Activated CD8-positive, alpha-beta T cell treated with anti-CD3 and anti-CD28 coated beads, Interleukin-2, amount 10 ng/mL, durations not matched to agents 7 days and 5 days (primary cell): ENCODE measurements at regions not wholly inside any gene's neighbourhood (a gene's known extent, or its start where the extent isn't known, plus 50 kb on each side); places are given as distances from the start of the nearest gene placed in this dataset.
"Not testable (repeated sequence)": the region's sequence is repeated elsewhere in the genome, so short reads cannot be mapped to it uniquely, and the experiment has no call there.

Experiments
- ATAC-seq: fragments of 150-1000 bp; cut with Tn5 transposase; one replicate; pipeline ENCODE4 v1.10.0; 2021; ENCODE audit warnings: moderate library complexity
- CTCF ChIA-PET: fragments of 350-600 bp; sonication (Branson Sonifier 250); formaldehyde crosslinking; loops from one replicate; lab custom pipeline; 2021; ENCODE audit warnings: antibody characterized with exemption; lab: Charles Lee
- POLR2A ChIA-PET: fragments of 350-600 bp; sonication (Branson Sonifier 250); formaldehyde crosslinking; loops from one replicate; lab custom pipeline; 2021; ENCODE audit warnings: antibody characterized with exemption; lab: Charles Lee
- DNase-seq: peaks from one replicate; pipeline ENCODE4 v3.0.0-alpha.2; 2020
- H3K27ac Mint-ChIP-seq: one replicate; pipeline ENCODE4 v1.8.0; 2021; ENCODE audit warnings: mild to moderate bottlenecking, mixed read lengths
- H3K27me3 Mint-ChIP-seq: one replicate; pipeline ENCODE4 v1.8.0; 2021; ENCODE audit warnings: low read depth, mixed read lengths
- H3K36me3 Mint-ChIP-seq: one replicate; pipeline ENCODE4 v1.8.0; 2021; ENCODE audit warnings: low read depth, mixed read lengths
- H3K4me1 Mint-ChIP-seq: one replicate; pipeline ENCODE4 v1.8.0; 2021; ENCODE audit warnings: low read depth, mixed read lengths
- H3K4me3 Mint-ChIP-seq: one replicate; pipeline ENCODE4 v1.8.0; 2021; ENCODE audit warnings: mild to moderate bottlenecking, mixed read lengths
- H3K9me3 Mint-ChIP-seq: one replicate; pipeline ENCODE4 v1.8.0; 2022; ENCODE audit warnings: mixed read lengths; ENCODE audit not compliant: insufficient read depth

DNA sequence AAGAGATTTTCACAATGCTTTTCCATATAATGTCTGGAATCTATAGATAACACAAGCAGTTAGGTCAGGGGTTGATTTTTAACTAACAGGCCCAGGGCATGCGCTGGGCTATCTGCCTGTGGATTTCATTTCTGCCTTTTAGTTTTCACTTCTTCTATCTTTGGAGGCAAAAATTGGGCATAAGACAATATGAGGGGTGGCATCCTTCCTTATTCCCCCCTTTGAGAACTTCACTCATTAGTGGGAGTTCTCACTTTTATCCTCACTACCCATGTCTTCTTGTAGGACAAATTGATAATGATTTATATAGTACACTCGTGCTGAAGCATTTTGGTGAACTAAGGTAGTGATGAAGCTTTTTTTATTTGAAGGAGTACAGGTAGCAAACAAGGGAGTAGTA, 2155.5 kb downstream of the TP53TG3F start:
- CTCF ChIA-PET, H3K27ac Mint-ChIP-seq, H3K4me3 Mint-ChIP-seq, H3K36me3 Mint-ChIP-seq, H3K4me1 Mint-ChIP-seq, ATAC-seq, POLR2A ChIA-PET, H3K27me3 Mint-ChIP-seq, DNase-seq: not testable (repeated sequence)
- peaks cover 15% of the 10 kb centered on the region for H3K9me3 Mint-ChIP-seq

DNA sequence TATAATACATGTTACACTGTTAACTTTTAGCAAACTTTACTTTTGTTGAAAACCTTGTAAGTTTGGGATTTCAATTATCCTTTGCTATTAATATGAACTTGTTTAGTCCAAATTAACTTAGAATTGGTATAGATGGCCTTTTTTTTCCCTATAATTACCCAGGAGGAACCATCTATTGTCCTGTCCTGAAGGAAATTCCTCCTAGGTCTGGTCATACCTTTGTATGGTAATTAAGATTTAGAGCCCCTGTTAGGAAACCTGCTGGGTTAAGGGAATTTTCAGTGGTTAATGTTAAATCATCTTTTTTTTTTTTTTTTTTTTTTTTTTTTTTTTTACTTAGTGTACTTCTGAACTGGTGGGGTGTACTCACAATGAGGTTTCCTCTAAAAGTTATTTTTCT, 2159.8 kb downstream of the TP53TG3F start:
- CTCF ChIA-PET, H3K4me3 Mint-ChIP-seq, H3K36me3 Mint-ChIP-seq, H3K4me1 Mint-ChIP-seq, H3K27me3 Mint-ChIP-seq, DNase-seq, ATAC-seq, H3K27ac Mint-ChIP-seq, POLR2A ChIA-PET: not testable (repeated sequence)
- H3K9me3 Mint-ChIP-seq, result peaks cover 19% of the 10 kb centered on the region

DNA sequence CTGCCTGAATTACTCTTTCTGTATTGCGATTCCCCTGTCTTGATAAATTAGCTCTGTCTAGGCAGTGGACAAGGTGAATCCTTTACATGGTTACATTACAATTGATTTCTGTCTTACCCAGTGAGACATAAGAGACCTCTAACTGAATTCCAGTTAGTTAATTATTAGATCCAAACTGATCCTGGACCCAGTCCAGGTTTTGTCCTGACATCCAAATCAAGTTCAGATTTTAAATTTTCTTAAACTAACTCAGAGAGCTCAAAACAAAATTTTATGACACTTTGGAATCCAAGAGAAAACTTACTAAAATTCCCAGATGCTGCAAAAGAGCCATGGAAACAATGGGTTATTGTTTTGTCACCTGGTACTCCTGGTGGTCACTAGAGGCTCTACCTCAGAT, 2166.6 kb downstream of the TP53TG3F start:
- ChIA-PET POLR2A (no interaction called here), CTCF (no interaction called here)
- no peaks in the 10 kb centered on the region for H3K36me3 Mint-ChIP-seq
- no peak for DNase-seq
- H3K27ac Mint-ChIP-seq, result no peak overlapping the region
- H3K9me3 Mint-ChIP-seq, result peaks cover 18% of the 10 kb centered on the region
- no peak overlapping the region for H3K4me3 Mint-ChIP-seq
- no peak for ATAC-seq
- no peaks in the 10 kb centered on the region for H3K27me3 Mint-ChIP-seq
- H3K4me1 Mint-ChIP-seq, result no peaks in the 10 kb centered on the region

GRCh38 chr16:35628976-35629375, 2169.6 kb downstream of the TP53TG3F start:
- no peak overlapping the region for H3K27ac Mint-ChIP-seq
- POLR2A ChIA-PET, result no interaction called here
- no peak overlapping the region for H3K4me3 Mint-ChIP-seq
- H3K4me1 Mint-ChIP-seq, result no peaks in the 10 kb centered on the region
- CTCF ChIA-PET, result no interaction called here
- no peak for DNase-seq
- no peaks in the 10 kb centered on the region for H3K36me3 Mint-ChIP-seq
- peaks cover 25% of the 10 kb centered on the region for H3K9me3 Mint-ChIP-seq
- ATAC-seq, result no peak
- no peaks in the 10 kb centered on the region for H3K27me3 Mint-ChIP-seq

- ChIA-PET CTCF (no interaction called here), POLR2A (no interaction called here)
- Mint-ChIP-seq H3K27me3 (no peaks in the 10 kb centered on the region), H3K27ac (no peak overlapping the region), H3K4me3 (no peak overlapping the region), H3K4me1 (no peaks in the 10 kb centered on the region), H3K36me3 (no peaks in the 10 kb centered on the region), H3K9me3 (peaks cover 29% of the 10 kb centered on the region)
- no peak for DNase-seq
- no peak for ATAC-seq
Observed at GRCh38 chr16:35631261-35631945, 2172.0 kb downstream of the TP53TG3F start.

DNA sequence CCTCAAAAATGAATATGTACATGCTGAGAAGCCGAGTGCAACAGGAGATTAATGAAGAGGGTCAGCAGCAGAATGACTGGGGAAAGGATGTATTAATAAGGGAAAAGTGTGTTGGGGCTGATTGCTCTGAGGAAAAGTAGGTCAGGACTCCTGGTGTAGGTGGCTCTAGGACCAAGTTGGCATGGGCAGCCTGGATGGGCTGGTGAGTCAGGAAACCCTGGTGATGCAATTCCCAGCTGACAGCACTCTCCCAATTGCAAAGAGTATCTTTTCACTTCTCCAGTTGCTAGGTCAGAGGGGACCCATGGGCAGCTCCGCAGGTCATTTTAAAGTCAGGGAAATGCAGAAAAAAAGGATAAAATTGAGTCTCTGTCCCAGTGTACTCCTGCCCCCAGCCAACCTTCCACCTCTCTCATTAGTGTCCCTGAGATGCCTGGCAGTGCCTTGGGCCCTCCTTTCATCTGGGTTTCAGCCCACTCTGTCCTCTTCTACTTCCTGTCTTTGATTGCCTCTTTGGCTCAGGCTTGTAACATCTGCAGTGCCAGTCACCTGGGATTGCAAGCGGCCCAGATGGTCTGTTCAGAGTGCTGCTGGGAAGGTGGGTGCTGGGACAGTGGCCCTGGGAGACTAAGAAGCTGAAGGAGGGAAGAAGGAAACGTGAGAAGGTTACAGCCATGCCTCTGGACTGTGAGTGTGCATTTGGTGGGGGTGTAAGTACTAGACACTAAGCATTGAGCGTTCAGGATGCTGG, 2177.2 kb downstream of the TP53TG3F start:
- POLR2A ChIA-PET, result no interaction called here
- Mint-ChIP-seq H3K9me3 (peaks cover 29% of the 10 kb centered on the region), H3K36me3 (no peaks in the 10 kb centered on the region), H3K4me3 (no peak overlapping the region), H3K27me3 (no peaks in the 10 kb centered on the region), H3K27ac (no peak overlapping the region), H3K4me1 (no peaks in the 10 kb centered on the region)
- CTCF ChIA-PET, result no interaction called here
- no peak for DNase-seq
- no peak for ATAC-seq

DNA sequence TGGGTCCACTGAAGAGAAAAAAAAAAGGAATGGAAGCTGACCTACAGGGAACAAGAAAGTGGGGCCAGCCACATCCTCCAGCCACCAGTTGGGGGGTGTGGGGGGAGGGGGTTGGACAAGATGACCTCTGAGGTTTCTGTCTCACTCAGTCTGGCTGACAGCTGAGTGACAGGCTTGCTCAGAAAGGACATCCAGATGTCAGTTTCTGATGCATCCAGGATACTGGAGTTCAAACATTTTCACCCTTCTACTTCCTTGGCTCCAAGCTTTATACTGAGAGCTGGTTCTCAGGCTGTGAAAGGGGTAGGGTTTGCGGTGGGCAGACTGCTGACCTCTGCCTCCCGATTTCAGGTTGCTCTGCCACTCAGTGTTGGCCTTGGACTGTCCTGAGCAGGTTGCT, 2178.3 kb downstream of the TP53TG3F start:
- no peak overlapping the region for H3K4me3 Mint-ChIP-seq
- POLR2A ChIA-PET, result no interaction called here
- H3K4me1 Mint-ChIP-seq, result no peaks in the 10 kb centered on the region
- ATAC-seq (no peak), DNase-seq (no peak)
- no peaks in the 10 kb centered on the region for H3K27me3 Mint-ChIP-seq
- no peak overlapping the region for H3K27ac Mint-ChIP-seq
- H3K36me3 Mint-ChIP-seq, result no peaks in the 10 kb centered on the region
- CTCF ChIA-PET, result no interaction called here
- H3K9me3 Mint-ChIP-seq, result peaks cover 28% of the 10 kb centered on the region

- no peaks in the 10 kb centered on the region for H3K4me1 Mint-ChIP-seq
- DNase-seq, result no peak
- ChIA-PET CTCF (no interaction called here), POLR2A (no interaction called here)
- no peak for ATAC-seq
- H3K27me3 Mint-ChIP-seq, result no peaks in the 10 kb centered on the region
- H3K4me3 Mint-ChIP-seq, result no peak overlapping the region
- H3K9me3 Mint-ChIP-seq, result peaks cover 25% of the 10 kb centered on the region
- no peak overlapping the region for H3K27ac Mint-ChIP-seq
- H3K36me3 Mint-ChIP-seq, result no peaks in the 10 kb centered on the region
Observed at GRCh38 chr16:35639233-35640205, 2180.1 kb downstream of the TP53TG3F start.

DNA sequence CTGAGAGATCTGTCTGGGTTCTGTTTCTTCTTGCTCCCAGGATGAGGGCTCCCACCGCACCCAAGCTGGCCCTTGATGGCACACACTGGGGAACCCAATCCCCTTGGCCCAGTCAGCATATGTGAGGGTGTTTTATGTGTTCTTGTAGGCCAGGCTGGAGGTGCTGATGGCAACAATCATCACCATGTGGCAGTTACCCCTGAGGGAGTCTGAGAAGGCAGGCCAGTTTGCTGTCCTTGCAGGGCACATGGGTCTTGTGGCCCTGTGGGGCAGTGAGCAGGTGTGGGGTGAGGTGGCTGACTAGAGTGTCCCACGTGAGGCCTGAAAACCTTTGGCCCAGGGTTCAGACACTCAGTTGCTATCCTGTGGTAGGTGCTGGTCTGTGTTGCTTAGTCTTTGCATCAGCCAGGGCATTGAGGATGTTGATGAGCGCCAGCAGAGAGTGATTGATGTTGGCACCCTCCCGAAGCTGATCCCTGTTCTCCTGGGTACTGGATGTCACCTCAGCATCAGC, 2183.0 kb downstream of the TP53TG3F start:
- no peak overlapping the region for H3K27ac Mint-ChIP-seq

DNA sequence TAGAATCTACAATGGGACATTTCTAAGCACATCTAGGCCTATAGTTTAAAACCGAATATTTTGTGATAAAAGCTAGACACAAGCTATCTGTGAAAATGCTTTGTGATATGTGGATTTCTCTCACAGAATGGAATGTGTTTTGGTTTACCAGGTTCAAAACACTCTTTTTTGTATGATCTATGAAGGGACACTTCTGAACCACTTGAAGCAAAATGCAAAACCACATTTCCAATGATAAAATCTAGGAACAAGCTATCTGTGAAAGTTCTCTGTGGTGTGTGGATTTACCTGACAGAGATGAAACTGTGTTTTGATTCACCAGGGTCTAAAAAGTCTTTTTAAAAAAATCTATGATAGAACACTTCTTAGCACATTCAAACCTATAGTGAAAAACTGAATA, 2192.4 kb downstream of the TP53TG3F start:
- no peaks in the 10 kb centered on the region for H3K27me3 Mint-ChIP-seq
- H3K36me3 Mint-ChIP-seq, result no peaks in the 10 kb centered on the region
- ATAC-seq (no peak), DNase-seq (no peak)
- peaks cover 13% of the 10 kb centered on the region for H3K9me3 Mint-ChIP-seq
- POLR2A ChIA-PET, result no interaction called here
- CTCF ChIA-PET, result no interaction called here
- H3K4me3 Mint-ChIP-seq, result no peak overlapping the region
- no peak overlapping the region for H3K27ac Mint-ChIP-seq
- H3K4me1 Mint-ChIP-seq, result no peaks in the 10 kb centered on the region

More for the DNA sequence above, 2183.0 kb downstream of the TP53TG3F start:
- H3K4me3 Mint-ChIP-seq, result no peak overlapping the region
- H3K36me3 Mint-ChIP-seq, result no peaks in the 10 kb centered on the region
- no peak for DNase-seq
- no peaks in the 10 kb centered on the region for H3K4me1 Mint-ChIP-seq
- H3K9me3 Mint-ChIP-seq, result peaks cover 27% of the 10 kb centered on the region
- ATAC-seq, result no peak
- POLR2A ChIA-PET, result no interaction called here
- no peaks in the 10 kb centered on the region for H3K27me3 Mint-ChIP-seq
- CTCF ChIA-PET, result no interaction called here

GRCh38 chr16:35664091-35664693, 2204.8 kb downstream of the TP53TG3F start:
- CTCF ChIA-PET, result no interaction called here

More at GRCh38 chr16:35664091-35664693, 2204.8 kb downstream of the TP53TG3F start:
- Mint-ChIP-seq H3K27me3 (no peaks in the 10 kb centered on the region), H3K4me1 (no peaks in the 10 kb centered on the region), H3K27ac (no peak overlapping the region), H3K4me3 (no peak overlapping the region), H3K9me3 (peaks cover 23% of the 10 kb centered on the region), H3K36me3 (no peaks in the 10 kb centered on the region)
- no peak for ATAC-seq
- POLR2A ChIA-PET, result no interaction called here
- DNase-seq, result no peak
